GM19395 (cell line): ENCODE measurements at regions not wholly inside any gene's neighbourhood (a gene's known extent, or its start where the extent isn't known, plus 50 kb on each side); places are given as distances from the start of the nearest gene placed in this dataset.
"Not testable (repeated sequence)": the region's sequence is repeated elsewhere in the genome, so short reads cannot be mapped to it uniquely, and the experiment has no call there.

Source experiments
- ATAC-seq: cut with Tn5 transposase; IDR thresholded peaks from one replicate; pipeline ENCODE4 v1.9.1; 2021; ENCODE audit warnings: mild to moderate bottlenecking, moderate library complexity; ENCODE audit not compliant: unreplicated experiment

DNA sequence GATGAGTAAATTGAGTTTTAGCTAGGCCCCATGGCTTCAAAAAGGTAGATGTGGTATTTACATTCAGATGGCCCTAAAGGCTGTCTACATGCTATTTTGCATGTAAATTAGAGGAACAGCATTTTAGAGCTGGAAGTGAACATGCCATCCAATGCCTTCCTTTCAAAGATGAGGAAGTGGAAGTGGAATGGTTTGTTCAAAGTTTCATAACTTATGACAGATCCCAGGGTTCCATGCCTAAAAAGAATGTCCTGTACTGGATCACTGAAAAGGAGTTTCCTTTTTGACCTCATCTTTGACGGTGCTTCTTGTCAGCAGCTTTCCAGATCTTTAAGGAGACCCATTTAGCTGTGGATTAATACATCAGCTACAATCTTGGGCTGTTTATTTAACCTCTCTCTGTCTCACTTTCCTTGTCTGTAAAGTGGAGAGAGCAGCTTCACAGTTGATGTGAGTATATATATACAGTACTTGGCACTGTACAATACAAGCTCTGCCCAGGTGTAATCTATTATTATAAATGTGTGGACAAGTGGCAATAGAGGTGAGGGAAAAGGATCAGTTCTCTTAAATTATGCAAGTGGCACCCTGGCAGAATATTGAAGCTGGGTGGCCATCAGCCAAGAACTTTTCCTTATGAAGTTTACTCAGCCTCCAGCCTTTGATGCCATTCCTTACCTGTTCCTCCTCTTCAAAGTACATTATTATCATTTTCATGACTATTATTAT lies 68.7 kb upstream of the GOLGA8B start:
- ATAC-seq: no peak

DNA sequence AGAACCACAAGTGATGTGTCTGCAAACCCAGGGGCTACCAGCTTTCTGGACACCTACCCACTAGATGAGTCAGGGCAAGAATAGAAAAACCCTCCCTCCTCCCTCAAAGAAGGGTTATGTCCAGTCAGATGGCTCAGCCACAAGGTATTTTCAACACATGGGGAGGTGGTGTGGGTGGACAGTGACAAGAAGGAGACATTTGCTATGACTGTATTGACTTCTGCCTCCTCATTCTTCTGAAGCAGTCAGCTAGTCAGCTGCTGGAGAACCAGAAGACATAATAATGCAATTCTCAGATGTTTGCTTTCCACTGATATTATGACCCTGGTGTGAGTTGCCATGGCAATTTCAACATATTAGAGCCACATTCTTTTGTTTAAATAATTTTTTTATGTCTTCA lies 66.7 kb upstream of the GOLGA8B start:
- ATAC-seq: peak; percentile 63

DNA sequence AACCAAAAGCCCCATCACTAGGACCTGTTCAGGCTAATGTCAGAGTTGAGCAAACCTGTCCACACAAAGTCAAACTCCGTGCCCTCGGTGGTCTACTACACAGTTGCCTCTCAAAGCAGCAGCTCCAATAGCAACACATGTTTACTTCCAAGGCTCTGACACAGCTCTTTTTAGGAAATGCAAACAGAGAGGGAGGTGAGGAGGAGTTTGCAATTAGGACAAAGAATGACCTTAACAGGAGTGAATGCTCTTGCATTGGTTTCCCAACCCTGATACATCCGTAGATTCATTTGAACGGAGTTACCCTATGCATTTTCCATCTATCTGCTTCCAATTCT lies 64.8 kb upstream of the GOLGA8B start:
- ATAC-seq: no peak

DNA sequence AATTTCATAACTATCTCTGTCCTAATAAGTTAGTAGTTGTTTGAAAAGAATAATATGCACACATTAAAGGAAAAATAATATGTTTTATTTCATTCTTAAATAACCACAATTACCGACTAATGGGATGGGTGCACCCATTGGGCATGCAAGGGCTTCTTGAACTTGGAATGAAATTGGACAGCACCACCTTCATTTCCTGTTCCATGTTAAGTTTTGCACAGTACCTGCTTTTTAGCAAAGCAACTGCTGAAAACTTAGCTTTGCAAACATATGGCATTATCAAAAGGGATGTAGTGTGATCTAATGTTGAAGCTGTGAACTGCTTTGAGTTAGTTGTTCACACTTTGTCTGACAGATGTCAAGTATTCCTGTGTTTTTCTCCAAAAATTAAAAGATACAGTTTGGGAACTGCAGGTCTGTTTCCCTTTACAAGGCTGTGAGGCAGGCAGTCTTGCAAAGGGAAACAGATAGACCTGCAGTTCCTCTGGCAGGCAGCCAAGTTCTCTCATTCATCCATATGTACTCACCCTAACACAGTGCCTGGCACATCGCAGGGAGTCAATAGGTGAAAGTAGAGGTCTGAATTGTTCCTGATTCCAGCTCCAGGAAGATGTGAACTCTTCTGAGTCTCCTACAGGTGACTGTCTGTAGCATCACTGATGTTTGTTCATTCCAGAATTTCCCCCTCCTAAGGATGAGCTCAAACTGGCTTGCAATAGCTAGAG lies 64.3 kb upstream of the GOLGA8B start:
- ATAC-seq: no peak

DNA sequence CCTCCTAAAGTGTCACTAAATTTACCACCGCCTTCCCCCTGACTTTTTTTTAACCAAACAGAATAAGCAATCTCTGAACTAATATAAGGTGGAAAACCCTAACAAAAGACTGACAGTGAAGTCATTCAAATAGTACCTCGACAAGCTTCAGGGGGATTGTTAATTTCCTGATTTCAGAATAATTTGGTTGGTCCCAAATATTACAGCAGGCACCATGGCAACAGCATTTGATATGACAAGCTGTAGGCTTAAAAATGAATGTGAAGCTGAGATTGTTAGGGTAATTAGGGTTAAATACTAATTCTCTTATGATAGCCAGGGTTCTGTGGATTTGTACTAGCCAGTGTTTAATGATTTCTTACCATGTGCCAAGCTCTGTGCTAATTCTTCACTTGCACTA lies 63.5 kb upstream of the GOLGA8B start:
- ATAC-seq: no peak

DNA sequence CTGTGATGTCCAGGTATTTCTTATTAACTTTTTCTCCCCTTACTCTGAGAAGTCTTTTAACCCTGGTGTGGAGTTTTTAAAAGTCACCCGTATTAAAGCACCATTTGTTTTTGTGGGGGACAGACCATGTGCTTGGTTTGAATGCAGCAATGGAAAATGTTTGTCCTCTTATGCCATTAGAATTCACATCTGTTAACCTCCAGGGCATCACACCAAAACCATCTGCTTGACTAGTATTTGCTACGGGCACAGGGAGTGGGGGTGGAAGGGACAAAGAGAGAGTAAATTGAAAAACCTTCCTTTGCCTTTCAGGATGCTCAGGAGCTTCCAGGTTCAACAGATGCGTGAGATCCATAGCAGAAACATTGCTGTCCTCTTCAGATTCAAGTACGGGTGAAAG lies 61.4 kb upstream of the GOLGA8B start:
- no peak for ATAC-seq

DNA sequence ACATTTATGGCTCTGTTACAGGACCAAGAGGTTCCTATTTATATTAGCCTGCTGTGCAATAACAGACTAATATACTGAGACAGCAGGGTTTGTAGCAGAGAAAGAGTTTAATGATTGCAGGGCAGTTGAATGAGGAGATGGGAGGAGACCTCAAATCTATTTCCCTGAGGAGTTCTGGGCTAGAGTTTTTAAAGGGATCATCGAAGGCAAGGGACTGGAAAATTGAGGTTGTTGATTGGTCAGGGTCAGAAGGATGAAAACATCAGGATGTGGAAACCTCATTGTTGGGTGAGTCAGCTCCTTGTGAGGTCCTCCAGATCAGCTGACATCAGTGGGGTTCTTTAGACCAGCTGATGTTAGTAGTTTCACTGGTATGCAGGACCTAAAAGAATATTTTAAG lies 60.6 kb upstream of the GOLGA8B start:
- no peak for ATAC-seq

DNA sequence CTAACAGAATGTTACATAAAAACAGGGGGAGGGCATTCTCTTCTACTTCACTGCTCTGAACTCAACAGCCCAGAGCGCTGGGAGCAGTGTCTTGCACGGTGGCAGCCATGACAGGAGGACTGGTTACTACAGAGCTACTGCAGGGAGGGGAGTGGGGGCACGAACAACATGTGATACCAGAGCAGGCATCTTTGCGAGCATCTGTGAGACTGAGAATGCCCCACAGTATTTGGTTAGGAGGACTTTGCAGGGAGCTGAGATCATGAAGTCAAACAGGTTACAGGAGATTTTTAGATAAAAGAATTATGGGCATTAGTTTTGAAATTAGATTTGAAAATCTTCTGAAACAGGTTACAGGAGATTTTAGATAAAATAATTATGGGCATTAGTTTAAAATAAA lies 58.8 kb upstream of the GOLGA8B start:
- ATAC-seq: no peak

DNA sequence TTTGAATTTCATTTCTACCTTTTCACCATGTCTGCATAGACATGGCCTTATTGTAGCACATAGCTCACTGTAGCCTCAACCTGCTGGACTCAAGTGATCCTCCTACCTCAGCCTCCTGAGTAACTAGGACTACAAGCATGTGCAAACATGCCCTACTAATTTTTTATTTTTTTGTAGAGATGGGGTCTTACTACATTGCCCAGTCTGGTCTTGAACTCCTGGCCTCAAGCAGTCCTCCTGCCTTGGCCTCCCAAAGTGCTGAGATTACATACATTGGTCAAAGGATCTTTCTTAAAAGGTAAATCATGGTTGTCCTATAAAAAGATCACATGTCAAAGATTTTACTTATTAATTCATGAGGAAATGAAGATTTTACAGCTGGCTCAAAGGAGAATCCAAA lies 57.2 kb upstream of the GOLGA8B start:
- no peak for ATAC-seq

DNA sequence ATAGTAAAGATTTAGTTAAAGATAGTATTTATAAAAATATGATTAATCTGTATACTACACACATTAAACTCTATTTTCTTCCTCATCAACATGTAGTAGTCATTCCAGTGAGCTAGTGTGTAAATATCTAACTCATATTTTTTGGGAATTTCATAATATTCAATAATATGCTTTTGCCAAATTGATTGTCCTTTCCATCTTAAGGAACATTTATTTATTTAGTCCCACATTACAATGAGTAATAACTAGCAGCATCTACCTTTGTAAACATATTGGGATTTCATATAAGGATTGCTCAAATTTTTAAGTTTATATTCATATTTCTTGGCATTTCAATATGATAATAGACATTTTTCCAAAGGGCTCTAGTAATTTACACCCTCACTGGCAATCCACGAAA lies 53.9 kb upstream of the GOLGA8B start:
- ATAC-seq: no peak

DNA sequence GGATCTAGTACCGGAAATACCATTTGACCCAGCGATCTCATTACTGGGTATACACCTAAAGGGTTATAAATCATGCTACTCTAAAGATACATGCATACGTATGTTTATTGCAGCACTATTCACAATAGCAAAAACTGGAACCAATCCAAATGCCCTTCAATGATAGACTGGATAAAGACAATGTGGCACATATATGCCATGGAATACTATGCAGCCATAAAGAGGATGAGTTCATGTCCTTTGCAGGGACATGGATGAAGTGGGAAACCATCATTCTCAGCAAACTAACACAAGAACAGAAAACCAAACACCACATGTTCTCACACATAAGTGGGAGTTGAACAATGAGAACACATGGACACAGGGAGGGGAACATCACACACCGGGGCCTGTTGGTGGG lies 50.2 kb upstream of the GOLGA8B start:
- not testable (repeated sequence) for ATAC-seq
